Esophagus muscularis mucosa (tissue), 4 donors: ENCODE measurements at regions not wholly inside any gene's neighbourhood (a gene's known extent, or its start where the extent isn't known, plus 50 kb on each side); places are given as distances from the start of the nearest gene placed in this dataset.

Experiments
- DNase-seq: peaks from one replicate; pipeline ENCODE4 v3.0.0-alpha.2; 2017; ENCODE audit errors: extremely low spot score
- H3K27ac ChIP-seq, 4 donors: fragments of 200-600 bp; sonication (generic); replicated peaks in 1 of 4; 1 replicate in 3 of 4; 2 replicates in 1 of 4; pipeline ENCODE4 v1.5.1; 2016 to 2019; ENCODE audit warnings: mild to moderate bottlenecking in 1 of 4
- H3K27me3 ChIP-seq, 4 donors: fragments of 200-600 bp; sonication (generic); one replicate each; pipeline versions ENCODE4 v1.5.1 to v1.6.0; 2016 to 2019
- H3K36me3 ChIP-seq, 4 donors: fragments of 200-600 bp; sonication (generic); one replicate each; pipeline ENCODE4 v1.5.1; 2016 to 2019
- H3K4me1 ChIP-seq, 4 donors: fragments of 200-600 bp; sonication (generic); one replicate each; pipeline ENCODE4 v1.5.1; 2016 to 2019
- H3K4me3 ChIP-seq, 4 donors: fragments of 200-600 bp; sonication (generic); 1 replicate in 2 of 4; 2 replicates in 2 of 4; pipeline ENCODE4 v1.5.1; 2016 to 2019; ENCODE audit warnings: mild to moderate bottlenecking in 4 of 4, moderate library complexity in 1 of 4
- H3K9me3 ChIP-seq, 4 donors: fragments of 200-600 bp; sonication (generic); 1 replicate in 3 of 4; 2 replicates in 1 of 4; pipeline ENCODE4 v1.5.1; 2016 to 2019
- EP300 ChIP-seq: sonication (generic); formaldehyde crosslinking; IDR thresholded peaks from one replicate; pipeline ENCODE4 v1.6.1; 2017; ENCODE audit warnings: antibody characterized with exemption
- POLR2A ChIP-seq: fragments of 450-650 bp; IDR thresholded peaks from one replicate; pipeline ENCODE4 v1.6.1; 2017; ENCODE audit warnings: antibody characterized with exemption, moderate library complexity, mild to moderate bottlenecking, low read depth
- POLR2AphosphoS5 ChIP-seq, 2 donors: sonication (generic); formaldehyde crosslinking; IDR thresholded peaks; one replicate each; pipeline ENCODE4 v1.6.1; 2017; ENCODE audit warnings: antibody characterized with exemption in 2 of 2
- WGBS: methylation state at CpG from one replicate; pipeline ENCODE4 v1.1.5; 2018; 5-methylcytosine and 5-hydroxymethylcytosine counted together
- intact Hi-C: fragments of 100-400 bp; cut with DNase I; formaldehyde crosslinking; loops from one replicate; pipeline ENCODE4 v1.15.1; 2023
- TF ChIP-seq, protein P1 (sequence below), 3 experiments: fragments of 200-600 bp in 2 of 3; fragments of 450-650 bp in 1 of 3; sonication (generic) in 2 of 3; IDR thresholded peaks; one replicate each; pipeline ENCODE4 v1.5.1; 2017 to 2019; ENCODE audit warnings: antibody characterized with exemption in 3 of 3, mild to moderate bottlenecking in 2 of 3, moderate library complexity in 1 of 3

DNA sequence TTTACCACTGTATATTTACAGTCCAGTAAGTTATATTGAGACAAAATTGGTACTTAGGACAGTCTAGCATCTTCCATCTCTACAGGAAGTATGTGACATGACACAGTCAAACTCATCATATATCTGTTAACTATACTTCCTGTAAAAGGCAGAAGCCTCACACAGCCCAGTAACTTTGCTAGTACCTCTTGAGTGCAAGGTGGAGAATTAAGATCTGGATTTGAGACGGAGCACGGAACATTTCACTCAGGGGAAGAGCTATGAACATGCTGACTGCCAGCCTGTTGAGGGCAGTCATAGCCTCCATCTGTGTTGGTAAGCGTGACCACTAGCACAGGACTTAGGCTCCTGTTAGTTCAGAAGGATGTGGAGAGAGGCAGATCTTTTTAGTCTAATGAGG, 333.7 kb upstream of the OR4E1 start:
- Histone ChIP-seq H3K36me3 (no peaks in the 10 kb centered on the region), H3K4me3 (no peak overlapping the region), H3K4me1 (peaks cover 0 to 14% (median 3%) of the 10 kb centered on the region in 4 donors), H3K27me3 (no peaks in the 10 kb centered on the region), H3K9me3 (peaks cover 0 to 10% (median 0%) of the 10 kb centered on the region in 4 donors), H3K27ac (no peak overlapping the region)
- intact Hi-C loops = no loop called here
- no peak for TF ChIP-seq POLR2AphosphoS5 (IDR thresholded peaks at IDR 0.05)
- no peak for TF ChIP-seq POLR2A
- no peak for TF ChIP-seq EP300
- DNase-seq = no peak
- WGBS = 94% methylated on average over 3 of the region's 3 CpGs

DNA sequence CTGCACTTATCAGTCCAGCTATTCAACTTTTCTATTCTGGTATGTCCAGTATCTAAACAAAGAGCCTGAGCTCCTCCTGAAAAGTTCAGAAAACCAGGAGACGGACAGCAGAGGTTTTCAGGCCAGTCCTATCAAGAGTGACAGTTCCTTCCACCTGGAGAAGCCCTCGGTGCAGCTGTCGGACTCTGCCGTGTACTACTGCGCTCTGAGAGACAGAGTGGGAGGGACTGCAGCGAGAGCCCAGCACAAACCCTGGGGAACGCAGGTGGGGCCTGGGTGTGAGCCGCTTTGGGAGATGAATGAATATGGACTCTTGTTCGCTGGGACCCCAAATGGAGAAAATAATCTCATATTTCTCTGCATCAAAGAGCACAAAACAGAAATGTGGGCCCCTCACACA, 329.8 kb upstream of the OR4E1 start:
- TF ChIP-seq POLR2AphosphoS5 (IDR thresholded peaks at IDR 0.05) = no peak
- TF ChIP-seq, protein P1, sequence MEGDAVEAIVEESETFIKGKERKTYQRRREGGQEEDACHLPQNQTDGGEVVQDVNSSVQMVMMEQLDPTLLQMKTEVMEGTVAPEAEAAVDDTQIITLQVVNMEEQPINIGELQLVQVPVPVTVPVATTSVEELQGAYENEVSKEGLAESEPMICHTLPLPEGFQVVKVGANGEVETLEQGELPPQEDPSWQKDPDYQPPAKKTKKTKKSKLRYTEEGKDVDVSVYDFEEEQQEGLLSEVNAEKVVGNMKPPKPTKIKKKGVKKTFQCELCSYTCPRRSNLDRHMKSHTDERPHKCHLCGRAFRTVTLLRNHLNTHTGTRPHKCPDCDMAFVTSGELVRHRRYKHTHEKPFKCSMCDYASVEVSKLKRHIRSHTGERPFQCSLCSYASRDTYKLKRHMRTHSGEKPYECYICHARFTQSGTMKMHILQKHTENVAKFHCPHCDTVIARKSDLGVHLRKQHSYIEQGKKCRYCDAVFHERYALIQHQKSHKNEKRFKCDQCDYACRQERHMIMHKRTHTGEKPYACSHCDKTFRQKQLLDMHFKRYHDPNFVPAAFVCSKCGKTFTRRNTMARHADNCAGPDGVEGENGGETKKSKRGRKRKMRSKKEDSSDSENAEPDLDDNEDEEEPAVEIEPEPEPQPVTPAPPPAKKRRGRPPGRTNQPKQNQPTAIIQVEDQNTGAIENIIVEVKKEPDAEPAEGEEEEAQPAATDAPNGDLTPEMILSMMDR (IDR thresholded peaks at IDR 0.05) = no peak
- no peak for TF ChIP-seq POLR2A
- no peak for TF ChIP-seq EP300
- WGBS = 81% methylated on average over 9 of the region's 9 CpGs

DNA sequence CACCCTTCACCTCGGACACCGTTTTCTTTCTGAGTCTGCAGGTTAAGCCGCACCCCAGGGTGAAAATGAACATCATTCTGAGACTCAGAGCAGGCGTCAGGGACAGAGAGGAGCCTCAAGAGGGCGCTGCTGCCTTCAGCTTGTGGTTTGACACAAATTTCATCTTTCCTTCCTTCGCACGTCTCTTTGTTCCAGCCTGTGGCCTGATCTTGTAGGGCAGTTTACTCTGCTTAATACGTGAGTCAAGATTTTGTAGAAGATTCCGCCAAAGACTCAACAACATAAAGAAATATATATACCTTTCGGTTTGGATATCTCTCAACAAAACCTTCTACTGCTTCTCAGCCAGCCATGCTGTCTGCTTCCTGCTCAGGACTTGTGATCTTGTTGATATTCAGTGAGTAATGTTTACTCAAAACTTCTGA, 329.3 kb upstream of the OR4E1 start:
- H3K4me1 ChIP-seq = no peaks in the 10 kb centered on the region
- H3K36me3 ChIP-seq = no peaks in the 10 kb centered on the region
- intact Hi-C loops = no loop called here
- no peak overlapping the region for H3K4me3 ChIP-seq
- WGBS = 41% methylated on average over 10 of the region's 10 CpGs
- TF ChIP-seq, protein P1 (IDR thresholded peaks at IDR 0.05) = peak in 1 of 3 experiments; percentile 34
- TF ChIP-seq POLR2A = no peak
- no peak overlapping the region for H3K27ac ChIP-seq
- peaks cover 0 to 7% (median 0%) of the 10 kb centered on the region in 4 donors for H3K9me3 ChIP-seq
- no peaks in the 10 kb centered on the region for H3K27me3 ChIP-seq
- no peak for DNase-seq

More for the DNA sequence above, 329.8 kb upstream of the OR4E1 start:
- Histone ChIP-seq H3K27me3 (no peaks in the 10 kb centered on the region), H3K9me3 (peaks cover 0 to 10% (median 0%) of the 10 kb centered on the region in 4 donors), H3K4me1 (no peaks in the 10 kb centered on the region), H3K27ac (no peak overlapping the region), H3K36me3 (no peaks in the 10 kb centered on the region), H3K4me3 (no peak overlapping the region)
- intact Hi-C loops = no loop called here
- DNase-seq = no peak

DNA sequence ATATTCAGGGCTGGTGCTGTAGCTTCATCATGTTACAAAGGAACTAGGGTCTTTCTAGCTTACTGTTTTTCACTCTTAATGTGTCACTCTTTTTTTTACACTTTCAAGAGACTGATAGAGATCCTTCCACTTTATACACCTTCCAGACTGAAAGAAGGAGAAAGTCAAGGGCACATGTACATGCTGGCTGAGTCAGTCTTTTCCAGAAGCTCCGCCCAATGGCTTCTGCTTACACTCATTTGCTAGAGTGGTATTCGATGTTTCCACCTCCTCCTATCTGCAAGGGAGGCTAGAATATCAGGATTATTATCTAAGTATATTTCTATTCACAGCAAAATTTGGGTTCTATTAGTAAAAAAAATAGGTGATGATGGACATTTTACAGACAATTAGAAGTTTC, 325.8 kb upstream of the OR4E1 start:
- 80% methylated on average over 2 of the region's 2 CpGs for WGBS
- Histone ChIP-seq H3K36me3 (no peaks in the 10 kb centered on the region), H3K27ac (no peak overlapping the region), H3K27me3 (no peaks in the 10 kb centered on the region), H3K9me3 (no peaks in the 10 kb centered on the region), H3K4me1 (no peaks in the 10 kb centered on the region), H3K4me3 (no peak overlapping the region)
- no peak for DNase-seq
- intact Hi-C loops = no loop called here
- TF ChIP-seq POLR2A (no peak), EP300 (no peak), POLR2AphosphoS5 (IDR thresholded peaks at IDR 0.05) (no peak)
- TF ChIP-seq, protein P1 (IDR thresholded peaks at IDR 0.05) = no peak

DNA sequence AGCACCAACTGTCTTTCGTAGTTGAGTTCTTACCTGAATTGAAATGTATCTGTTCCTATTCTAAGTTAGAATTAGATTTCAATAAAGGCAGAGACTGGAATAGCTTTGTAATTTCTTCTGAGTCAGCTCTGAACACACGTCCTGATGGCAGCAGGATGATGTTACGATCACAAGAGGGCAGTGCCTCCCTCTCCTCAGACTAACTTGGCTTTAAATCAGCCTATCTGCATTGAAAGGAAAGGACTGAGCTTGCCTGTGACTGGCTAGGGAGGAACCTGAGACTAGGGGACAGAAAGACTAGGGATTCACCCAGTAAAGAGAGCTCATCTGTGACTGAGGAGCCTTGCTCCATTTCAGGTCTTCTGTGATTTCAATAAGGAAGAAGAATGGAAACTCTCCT, 323.7 kb upstream of the OR4E1 start:
- Histone ChIP-seq H3K27me3 (no peaks in the 10 kb centered on the region), H3K4me1 (no peaks in the 10 kb centered on the region), H3K36me3 (no peaks in the 10 kb centered on the region), H3K9me3 (no peaks in the 10 kb centered on the region), H3K27ac (no peak overlapping the region), H3K4me3 (no peak overlapping the region)
- intact Hi-C loops = no loop called here
- no peak for DNase-seq
- 43% methylated on average over 3 of the region's 3 CpGs for WGBS
- TF ChIP-seq EP300 (no peak), POLR2A (no peak), POLR2AphosphoS5 (IDR thresholded peaks at IDR 0.05) (no peak)
- TF ChIP-seq, protein P1 (IDR thresholded peaks at IDR 0.05) = no peak
